Gastrocnemius medialis (tissue), 4 donors: ENCODE measurements at regions not wholly inside any gene's neighbourhood (a gene's known extent, or its start where the extent isn't known, plus 50 kb on each side); places are given as distances from the start of the nearest gene placed in this dataset.
"Not testable (repeated sequence)": the region's sequence is repeated elsewhere in the genome, so short reads cannot be mapped to it uniquely, and the experiment has no call there.

Experiments used
- POLR2A ChIP-seq, 2 donors: fragments of 450-650 bp; IDR thresholded peaks; one replicate each; pipeline ENCODE4 v1.6.1; 2017; ENCODE audit warnings: antibody characterized with exemption in 2 of 2, mild to moderate bottlenecking in 2 of 2, moderate library complexity in 2 of 2
- TF ChIP-seq, protein P1 (sequence below), 5 experiments: fragments of 450-650 bp in 3 of 5; fragments of 200-600 bp in 2 of 5; sonication (generic) in 2 of 5; IDR thresholded peaks in 4 of 5; conservative IDR thresholded peaks in 1 of 5; 1 replicate in 4 of 5; 2 replicates in 1 of 5; pipeline ENCODE4 v1.5.1; 2016 to 2019; ENCODE audit warnings: antibody characterized with exemption in 5 of 5, mild to moderate bottlenecking in 3 of 5, moderate library complexity in 3 of 5

DNA sequence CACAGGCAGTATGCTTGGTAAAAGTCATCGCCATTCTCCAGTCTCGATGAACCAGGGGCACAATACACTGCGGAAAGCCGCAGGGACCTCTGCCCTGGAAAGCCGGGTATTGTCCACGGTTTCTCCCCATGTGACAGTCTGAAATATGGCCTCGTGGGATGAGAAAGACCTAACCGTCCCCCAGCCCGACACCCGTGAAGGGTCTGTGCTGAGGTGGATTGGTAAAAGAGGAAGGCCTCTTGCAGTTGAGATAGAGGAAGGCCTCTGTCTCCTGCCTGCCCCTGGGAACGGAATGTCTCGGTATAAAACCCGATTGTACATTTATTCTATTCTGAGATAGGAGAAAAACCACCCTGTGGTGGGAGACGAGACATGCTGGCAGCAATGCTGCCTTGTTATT, 149.1 kb downstream of the TMEM121 start:
- TF ChIP-seq, protein P1, sequence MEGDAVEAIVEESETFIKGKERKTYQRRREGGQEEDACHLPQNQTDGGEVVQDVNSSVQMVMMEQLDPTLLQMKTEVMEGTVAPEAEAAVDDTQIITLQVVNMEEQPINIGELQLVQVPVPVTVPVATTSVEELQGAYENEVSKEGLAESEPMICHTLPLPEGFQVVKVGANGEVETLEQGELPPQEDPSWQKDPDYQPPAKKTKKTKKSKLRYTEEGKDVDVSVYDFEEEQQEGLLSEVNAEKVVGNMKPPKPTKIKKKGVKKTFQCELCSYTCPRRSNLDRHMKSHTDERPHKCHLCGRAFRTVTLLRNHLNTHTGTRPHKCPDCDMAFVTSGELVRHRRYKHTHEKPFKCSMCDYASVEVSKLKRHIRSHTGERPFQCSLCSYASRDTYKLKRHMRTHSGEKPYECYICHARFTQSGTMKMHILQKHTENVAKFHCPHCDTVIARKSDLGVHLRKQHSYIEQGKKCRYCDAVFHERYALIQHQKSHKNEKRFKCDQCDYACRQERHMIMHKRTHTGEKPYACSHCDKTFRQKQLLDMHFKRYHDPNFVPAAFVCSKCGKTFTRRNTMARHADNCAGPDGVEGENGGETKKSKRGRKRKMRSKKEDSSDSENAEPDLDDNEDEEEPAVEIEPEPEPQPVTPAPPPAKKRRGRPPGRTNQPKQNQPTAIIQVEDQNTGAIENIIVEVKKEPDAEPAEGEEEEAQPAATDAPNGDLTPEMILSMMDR (IDR thresholded peaks at IDR 0.05 in 4 of 5, conservative IDR thresholded peaks at IDR 0.05 in 1 of 5): not testable (repeated sequence)
- TF ChIP-seq POLR2A (IDR thresholded peaks at IDR 0.05): not testable (repeated sequence)
